NCI-H2029 treated with DMSO at 0.1 percent for 48 hours (cell line): ENCODE measurements at regions not wholly inside any gene's neighbourhood (a gene's known extent, or its start where the extent isn't known, plus 50 kb on each side); places are given as distances from the start of the nearest gene placed in this dataset.
"Not testable (repeated sequence)": the region's sequence is repeated elsewhere in the genome, so short reads cannot be mapped to it uniquely, and the experiment has no call there.

Experiments
- DNase-seq: peaks from one replicate; lab custom pipeline; 2025; lab: John Stamatoyannopoulos, UW

GRCh38 chr21:33993286-33994231, 78.0 kb upstream of the ATP5PO start:
- peak; percentile 34 for DNase-seq

- not testable (repeated sequence) for DNase-seq
These were observed 76.8 kb upstream of the ATP5PO start for GRCh38 chr21:33992412-33992811.

GRCh38 chr21:33991133-33991532, 75.5 kb upstream of the ATP5PO start:
- DNase-seq = no peak

GRCh38 chr21:33989440-33989839, 73.8 kb upstream of the ATP5PO start:
- DNase-seq = no peak

- no peak for DNase-seq
These were observed 72.8 kb upstream of the ATP5PO start for GRCh38 chr21:33988237-33989017.

- no peak for DNase-seq
These were observed 71.9 kb upstream of the ATP5PO start for GRCh38 chr21:33987461-33987860.

GRCh38 chr21:33985117-33986050, 69.8 kb upstream of the ATP5PO start:
- no peak for DNase-seq

- DNase-seq = no peak
These were observed 68.4 kb upstream of the ATP5PO start for GRCh38 chr21:33984021-33984481.

GRCh38 chr21:33981391-33982101, 65.9 kb upstream of the ATP5PO start:
- DNase-seq = no peak

GRCh38 chr21:33980276-33980916, 64.8 kb upstream of the ATP5PO start:
- DNase-seq = no peak

- DNase-seq = no peak
These were observed 63.0 kb upstream of the ATP5PO start for GRCh38 chr21:33978585-33978984.

GRCh38 chr21:33977721-33978369, 62.2 kb upstream of the ATP5PO start:
- DNase-seq = no peak

- no peak for DNase-seq
These were observed 61.6 kb upstream of the ATP5PO start for GRCh38 chr21:33977017-33977720.

GRCh38 chr21:33976082-33977016, 60.7 kb upstream of the ATP5PO start:
- no peak for DNase-seq

- no peak for DNase-seq
These were observed 60.0 kb upstream of the ATP5PO start for GRCh38 chr21:33975548-33976081.

GRCh38 chr21:33974513-33975468, 59.2 kb upstream of the ATP5PO start:
- no peak for DNase-seq

GRCh38 chr21:33973268-33973667, 57.7 kb upstream of the ATP5PO start:
- no peak for DNase-seq
